H1 (cell line): ENCODE measurements at regions not wholly inside any gene's neighbourhood (a gene's known extent, or its start where the extent isn't known, plus 50 kb on each side); places are given as distances from the start of the nearest gene placed in this dataset.

Source experiments
- CTCF ChIA-PET: fragments of 300-600 bp; sonication (Branson Sonifier 250); formaldehyde crosslinking; loops from one replicate; lab custom pipeline; 2021; ENCODE audit not compliant: partially characterized antibody; lab: Charles Lee
- POLR2A ChIA-PET: fragments of 300-600 bp; sonication (Branson Sonifier 250); formaldehyde crosslinking; loops from one replicate; lab custom pipeline; 2021; ENCODE audit warnings: inconsistent platforms; ENCODE audit not compliant: partially characterized antibody; lab: Charles Lee
- DNase-seq, 2 experiments: peaks; one replicate each; pipeline versions ENCODE4 v3.0.0 to v3.0.0-alpha.2; 2010 to 2022; ENCODE audit warnings: low spot score in 2 of 2, low read depth in 1 of 2, mixed read lengths in 1 of 2
- FAIRE-seq: peaks from 2 replicates; lab custom pipeline; 2011; peaks lifted over from hg19 to GRCh38; lab: Jason Lieb, UNC
- H2AFZ ChIP-seq: 2 replicates; pipeline ENCODE4 v1.8.1; 2012; ENCODE audit warnings: low read length, inconsistent platforms
- H2AK5ac ChIP-seq: 2 replicates; pipeline ENCODE4 v1.6.1; 2013; ENCODE audit warnings: low read depth, low read length
- H2BK120ac ChIP-seq: replicated peaks from 2 replicates; pipeline ENCODE3; 2013; ENCODE audit warnings: low read depth, low read length, inconsistent platforms
- H2BK12ac ChIP-seq: 2 replicates; pipeline ENCODE4 v1.6.1; 2013; ENCODE audit warnings: low read depth, low read length
- H2BK15ac ChIP-seq: 2 replicates; pipeline ENCODE4 v1.6.1; 2013; ENCODE audit warnings: low read length
- H2BK20ac ChIP-seq: 2 replicates; pipeline ENCODE4 v1.6.1; 2013; ENCODE audit warnings: low read length
- H2BK5ac ChIP-seq: 2 replicates; pipeline ENCODE4 v1.6.1; 2013; ENCODE audit warnings: low read depth, low read length
- H3K14ac ChIP-seq: 2 replicates; pipeline ENCODE4 v1.6.1; 2013; ENCODE audit warnings: inconsistent platforms; ENCODE audit not compliant: insufficient read length
- H3K18ac ChIP-seq: 2 replicates; pipeline ENCODE4 v1.6.1; 2013; ENCODE audit warnings: low read length; ENCODE audit errors: extremely low read depth
- H3K23ac ChIP-seq: 2 replicates; pipeline ENCODE4 v1.6.1; 2013; ENCODE audit warnings: inconsistent platforms; ENCODE audit not compliant: insufficient read length
- H3K23me2 ChIP-seq: 2 replicates; pipeline ENCODE4 v1.6.1; 2013; ENCODE audit warnings: low read depth, low read length
- H3K27ac ChIP-seq: 2 replicates; pipeline ENCODE4 v1.6.1; 2011; ENCODE audit warnings: low read depth, low read length, inconsistent platforms
- H3K27me3 ChIP-seq, 4 experiments: replicated peaks in 1 of 4; 1 replicate in 1 of 4; 2 replicates in 3 of 4; pipeline versions ENCODE4 v1.6.1 to v1.8.1; 2011 to 2013; ENCODE audit warnings: low read length in 3 of 4, mild to moderate bottlenecking in 3 of 4, inconsistent platforms in 2 of 4, mixed read lengths in 2 of 4, moderate library complexity in 1 of 4; ENCODE audit not compliant: control insufficient read depth in 3 of 4, insufficient read depth in 3 of 4; ENCODE audit errors: extremely low read depth in 1 of 4
- H3K36me3 ChIP-seq, 4 experiments: 2 replicates each; pipeline versions ENCODE4 v1.6.1 to v1.8.1; 2011 to 2013; ENCODE audit warnings: mild to moderate bottlenecking in 4 of 4, low read length in 3 of 4, moderate library complexity in 2 of 4, control low read depth in 1 of 4, inconsistent platforms in 1 of 4; ENCODE audit not compliant: insufficient read depth in 4 of 4, control insufficient read depth in 2 of 4
- H3K4ac ChIP-seq: replicated peaks from 2 replicates; pipeline ENCODE3; 2013; ENCODE audit warnings: low read length, low read depth, mixed read lengths, inconsistent platforms; ENCODE audit not compliant: insufficient read length
- H3K4me1 ChIP-seq, 4 experiments: replicated peaks in 1 of 4; 1 replicate in 1 of 4; 2 replicates in 3 of 4; pipeline versions ENCODE4 v1.6.1 to v1.8.1; 2011 to 2013; ENCODE audit warnings: low read length in 3 of 4, inconsistent platforms in 2 of 4, mixed read lengths in 1 of 4; ENCODE audit not compliant: insufficient read depth in 4 of 4, control insufficient read depth in 3 of 4
- H3K4me2 ChIP-seq, 2 experiments: 2 replicates each; pipeline versions ENCODE4 v1.6.1 to v1.8.1; 2011 to 2013; ENCODE audit warnings: low read depth in 2 of 2, low read length in 2 of 2, control low read depth in 1 of 2, inconsistent platforms in 1 of 2, mild to moderate bottlenecking in 1 of 2; ENCODE audit not compliant: insufficient read depth in 1 of 2
- H3K4me3 ChIP-seq, 4 experiments: fragments of 200-600, 300-600 bp in 1 of 4; sonication (generic), shearing (Covaris generic), sonication (Bioruptor Twin) in 1 of 4; 2 replicates each; pipeline versions ENCODE4 v1.5.1 to v1.8.1; 2011 to 2016; ENCODE audit warnings: low read length in 4 of 4, low read depth in 3 of 4, control low read depth in 2 of 4, inconsistent platforms in 2 of 4, mild to moderate bottlenecking in 2 of 4, mixed read lengths in 1 of 4, moderate library complexity in 1 of 4; ENCODE audit not compliant: insufficient read depth in 2 of 4; ENCODE audit errors: extremely low read depth in 1 of 4
- H3K56ac ChIP-seq: replicated peaks from 2 replicates; pipeline ENCODE3; 2013; ENCODE audit warnings: low read depth, mild to moderate bottlenecking, mixed read lengths, low read length, inconsistent platforms; ENCODE audit not compliant: insufficient read length
- H3K79me1 ChIP-seq: 2 replicates; pipeline ENCODE4 v1.6.1; 2013; ENCODE audit warnings: low read depth, low read length, control low read depth
- H3K79me2 ChIP-seq, 2 experiments: 2 replicates each; pipeline versions ENCODE4 v1.6.1 to v1.8.1; 2012 to 2013; ENCODE audit warnings: low read length in 2 of 2, mild to moderate bottlenecking in 2 of 2, inconsistent platforms in 1 of 2; ENCODE audit not compliant: insufficient read depth in 2 of 2, control insufficient read depth in 1 of 2
- H3K9ac ChIP-seq, 4 experiments: replicated peaks in 1 of 4; 1 replicate in 1 of 4; 2 replicates in 3 of 4; pipeline versions ENCODE4 v1.6.1 to v1.8.1; 2011 to 2013; ENCODE audit warnings: low read depth in 3 of 4, low read length in 3 of 4, control low read depth in 2 of 4, mild to moderate bottlenecking in 2 of 4, moderate library complexity in 2 of 4, inconsistent platforms in 1 of 4; ENCODE audit errors: extremely low read depth in 1 of 4
- H3K9me3 ChIP-seq, 2 experiments: 2 replicates each; pipeline versions ENCODE4 v1.6.1 to v1.8.1; 2012 to 2013; ENCODE audit warnings: mild to moderate bottlenecking in 2 of 2, moderate library complexity in 2 of 2, control low read depth in 1 of 2, inconsistent platforms in 1 of 2, low read depth in 1 of 2, low read length in 1 of 2, mixed read lengths in 1 of 2; ENCODE audit not compliant: insufficient read depth in 2 of 2
- H4K20me1 ChIP-seq, 2 experiments: replicated peaks in 1 of 2; 2 replicates each; pipeline versions ENCODE3 to v1.8.1; 2011 to 2013; ENCODE audit warnings: inconsistent platforms in 2 of 2, low read length in 2 of 2, mild to moderate bottlenecking in 1 of 2; ENCODE audit not compliant: insufficient read depth in 2 of 2, control insufficient read depth in 1 of 2
- H4K5ac ChIP-seq: 2 replicates; pipeline ENCODE4 v1.6.1; 2013; ENCODE audit warnings: low read length, low read depth, mixed read lengths, inconsistent platforms; ENCODE audit not compliant: insufficient read length
- H4K8ac ChIP-seq: 2 replicates; pipeline ENCODE4 v1.8.0; 2013; ENCODE audit warnings: mild to moderate bottlenecking, moderate library complexity, low read length, inconsistent platforms; ENCODE audit not compliant: insufficient read depth; ENCODE audit errors: extremely low read depth
- H4K91ac ChIP-seq: replicated peaks from 2 replicates; pipeline ENCODE3; 2013; ENCODE audit warnings: low read length, mixed read lengths, inconsistent platforms; ENCODE audit not compliant: insufficient read length
- E2F6 ChIP-seq: IDR thresholded peaks from 2 replicates; pipeline ENCODE4 v1.6.1; 2012; ENCODE audit warnings: inconsistent platforms
- POU5F1 ChIP-seq: IDR thresholded peaks from 2 replicates; pipeline ENCODE4 v1.6.1; 2011; ENCODE audit warnings: low read depth, mild to moderate bottlenecking, low read length, moderate library complexity
- WGBS, 2 experiments: shearing (Covaris generic) in 1 of 2; methylation state at CpG; one replicate each; pipeline versions ENCODE4 v1.1.6 to v1.1.7; 2013 to 2015; ENCODE audit warnings: low lambda C conversion rate in 2 of 2, mixed read lengths in 2 of 2, inconsistent platforms in 1 of 2, low coverage in 1 of 2, missing lambda C conversion rate in 1 of 2; ENCODE audit not compliant: insufficient replicate concordance in 2 of 2, insufficient coverage in 1 of 2, insufficient read length in 1 of 2; ENCODE audit errors: extremely low coverage in 1 of 2, missing lambda C conversion rate in 1 of 2; 5-methylcytosine and 5-hydroxymethylcytosine counted together

GRCh38 chr12:75634244-75635222, 123.1 kb upstream of the KRR1 start:
- Histone ChIP-seq H4K20me1 (no peaks in the 10 kb centered on the region), H2BK15ac (no peak overlapping the region), H3K14ac (no peak overlapping the region), H3K56ac (no peak overlapping the region), H3K36me3 (no peaks in the 10 kb centered on the region), H2BK5ac (0 out of 2 replicates have a peak overlapping the region, but pooled peaks have one; percentile 7), H3K79me1 (no peaks in the 10 kb centered on the region), H4K8ac (no peak overlapping the region), H3K79me2 (no peaks in the 10 kb centered on the region), H3K23ac (no peak overlapping the region), H4K91ac (no peak overlapping the region), H2BK12ac (no peak overlapping the region), H3K4me1 (peaks cover 2 to 25% (median 15%) of the 10 kb centered on the region in 4 experiments; a peak in 5 of 7 replicates), H3K9ac (no peak overlapping the region), H4K5ac (peak overlapping the region; percentile 58), H3K27me3 (no peaks in the 10 kb centered on the region), H3K18ac (no peak overlapping the region; the same call in 1 of the 2 replicates), H3K23me2 (no peaks in the 10 kb centered on the region), H3K4ac (no peak overlapping the region), H3K4me3 (peak overlapping the region in 1 of 4 experiments; percentile 6; a peak in 1 of 8 replicates), H2AFZ (no peak overlapping the region), H2BK120ac (peak overlapping the region; percentile 60), H3K9me3 (no peaks in the 10 kb centered on the region), H2AK5ac (no peak overlapping the region), H3K27ac (no peak overlapping the region), H2BK20ac (no peak overlapping the region), H3K4me2 (peak overlapping the region in 1 of 2 experiments; percentile 19; a peak in 2 of 4 replicates)
- WGBS, 2 experiments = 39% methylated on average over 3 of the region's 3 CpGs; no CpG with 5 or more reads in 1 of the 2 experiments
- ChIA-PET POLR2A (interaction anchor here (1.3 kb wide), 1 partner anchor 30 kb away, joined by 5 read pairs; no protein-coding TSS in a partner anchor), CTCF (no interaction called here)
- FAIRE-seq (no peak), DNase-seq (no peak)
- TF ChIP-seq POU5F1 (peak; percentile 37; the same call in 1 of the 2 replicates), E2F6 (no peak)
